Myocyte (in vitro differentiated cells): ENCODE measurements at regions not wholly inside any gene's neighbourhood (a gene's known extent, or its start where the extent isn't known, plus 50 kb on each side); places are given as distances from the start of the nearest gene placed in this dataset.
"Not testable (repeated sequence)": the region's sequence is repeated elsewhere in the genome, so short reads cannot be mapped to it uniquely, and the experiment has no call there.

ENCODE experiments used
- DNase-seq: peaks from one replicate; pipeline ENCODE4 v3.0.0-alpha.2; 2012; ENCODE audit warnings: low read depth

GRCh38 chr3:182618981-182619591, 174.2 kb upstream of the ATP11B start:
- DNase-seq: peak; percentile 64

GRCh38 chr3:182620723-182621434, 172.4 kb upstream of the ATP11B start:
- DNase-seq: no peak

GRCh38 chr3:182621435-182622240, 171.7 kb upstream of the ATP11B start:
- peak; percentile 14 for DNase-seq

GRCh38 chr3:182622241-182622545, 171.1 kb upstream of the ATP11B start:
- no peak for DNase-seq

- no peak for DNase-seq
Observed at GRCh38 chr3:182626484-182627467, 166.5 kb upstream of the ATP11B start.

- no peak for DNase-seq
Observed at GRCh38 chr3:182628531-182628930, 164.8 kb upstream of the ATP11B start.

- DNase-seq: no peak
Observed at GRCh38 chr3:182629521-182629920, 163.8 kb upstream of the ATP11B start.

GRCh38 chr3:182631183-182632076, 161.9 kb upstream of the ATP11B start:
- no peak for DNase-seq

GRCh38 chr3:182632077-182632393, 161.3 kb upstream of the ATP11B start:
- DNase-seq: no peak

- no peak for DNase-seq
Observed at GRCh38 chr3:182633186-182633585, 160.1 kb upstream of the ATP11B start.

- DNase-seq: peak; percentile 18
Observed at GRCh38 chr3:182636646-182637045, 156.7 kb upstream of the ATP11B start.

- DNase-seq: no peak
Observed at GRCh38 chr3:182637350-182638110, 155.8 kb upstream of the ATP11B start.

- DNase-seq: no peak
Observed at GRCh38 chr3:182644013-182644412, 149.3 kb upstream of the ATP11B start.

- no peak for DNase-seq
Observed at GRCh38 chr3:182644790-182645433, 148.4 kb upstream of the ATP11B start.

GRCh38 chr3:182650568-182651128, 142.7 kb upstream of the ATP11B start:
- no peak for DNase-seq

GRCh38 chr3:182651461-182651860, 141.8 kb upstream of the ATP11B start:
- no peak for DNase-seq

- DNase-seq: not testable (repeated sequence)
Observed at GRCh38 chr3:182653065-182653464, 140.2 kb upstream of the ATP11B start.

GRCh38 chr3:182668541-182668940, 124.8 kb upstream of the ATP11B start:
- DNase-seq: no peak

GRCh38 chr3:182668974-182669373, 124.3 kb upstream of the ATP11B start:
- DNase-seq: no peak
